GM12878 (cell line): ENCODE measurements at regions not wholly inside any gene's neighbourhood (a gene's known extent, or its start where the extent isn't known, plus 50 kb on each side); places are given as distances from the start of the nearest gene placed in this dataset.
A peak's percentile ranks its signal among the peaks of the same experiment; 100 is the strongest.

Source experiments
- ATAC-seq: fragments of 200-7000 bp; cut with Tn5 transposase; 3 replicates; pipeline ENCODE4 v1.9.1; 2020; ENCODE audit warnings: mild to moderate bottlenecking, moderate library complexity
- BruUV-seq: library from RNA; stranded (reverse); fragments of 400-500 nt; replicated peaks from 2 replicates; lab custom pipeline; 2021; lab: Mats Ljungman, UMichigan
- CTCF ChIA-PET: fragments of 300-600 bp; sonication (Branson Sonifier 250); formaldehyde crosslinking; extraction: SDS; loops from one replicate; lab custom pipeline; 2021; ENCODE audit warnings: inconsistent platforms; lab: Yijun Ruan, JAX
- POLR2A ChIA-PET: fragments of 350-600 bp; formaldehyde crosslinking; extraction: SDS; loops from one replicate; lab custom pipeline; 2021; ENCODE audit warnings: inconsistent platforms; lab: Charles Lee
- RAD21 ChIA-PET: fragments of 300-600 bp; sonication (Branson Sonifier 250); formaldehyde crosslinking; loops from one replicate; lab custom pipeline; 2023; ENCODE audit warnings: antibody characterized with exemption; ENCODE audit not compliant: unreplicated experiment; lab: Charles Lee
- SMC1A ChIA-PET: fragments of 300-600 bp; sonication (Branson Sonifier 250); formaldehyde crosslinking; loops from one replicate; lab custom pipeline; 2023; ENCODE audit not compliant: unreplicated experiment, uncharacterized antibody; lab: Charles Lee
- DNase-seq: peaks from one replicate; pipeline ENCODE4 v3.0.0-alpha.2; 2011; ENCODE audit warnings: low read depth, low spot score
- FAIRE-seq: peaks from 3 replicates; lab custom pipeline; 2011; peaks lifted over from hg19 to GRCh38; lab: Jason Lieb, UNC
- H2AFZ ChIP-seq: 2 replicates; pipeline ENCODE4 v1.6.0; 2011; ENCODE audit warnings: low read depth, low read length, control low read depth; ENCODE audit not compliant: control insufficient read depth
- H3K27ac ChIP-seq: 2 replicates; pipeline ENCODE4 v1.5.1; 2011; ENCODE audit warnings: control low read depth; ENCODE audit not compliant: control insufficient read depth, insufficient read depth
- H3K27me3 ChIP-seq, 2 experiments: replicated peaks in 1 of 2; 2 replicates each; pipeline versions ENCODE4 v1.6.0 to v1.6.1; 2011; ENCODE audit warnings: low read length in 1 of 2; ENCODE audit not compliant: control insufficient read depth in 2 of 2, insufficient read depth in 2 of 2
- H3K36me3 ChIP-seq, 2 experiments: 2 replicates each; pipeline ENCODE4 v1.5.1; 2011; ENCODE audit warnings: low read length in 1 of 2; ENCODE audit not compliant: control insufficient read depth in 2 of 2, insufficient read depth in 2 of 2
- H3K4me1 ChIP-seq: 2 replicates; pipeline ENCODE4 v1.6.1; 2011; ENCODE audit warnings: mild to moderate bottlenecking, low read length, moderate library complexity, mixed read lengths; ENCODE audit not compliant: control insufficient read depth, insufficient read depth
- H3K4me2 ChIP-seq: 2 replicates; pipeline ENCODE4 v1.6.0; 2011; ENCODE audit warnings: control low read depth; ENCODE audit not compliant: control insufficient read depth, insufficient read depth
- H3K4me3 ChIP-seq: fragments of 200-600 bp; sonication (generic); 2 replicates; pipeline ENCODE4 v1.5.1; 2016
- H3K79me2 ChIP-seq: 2 replicates; pipeline ENCODE4 v1.6.0; 2011; ENCODE audit warnings: low read length; ENCODE audit not compliant: control insufficient read depth, insufficient read depth
- H3K9ac ChIP-seq: 2 replicates; pipeline ENCODE4 v1.8.0; 2011; ENCODE audit warnings: low read length, control low read depth, mixed read lengths; ENCODE audit not compliant: control insufficient read depth, insufficient read depth
- H3K9me3 ChIP-seq: replicated peaks from 3 replicates; pipeline ENCODE4 v1.5.1; 2011; ENCODE audit warnings: mild to moderate bottlenecking, low read length; ENCODE audit not compliant: control insufficient read depth, insufficient read depth
- H4K20me1 ChIP-seq: 2 replicates; pipeline ENCODE4 v1.6.0; 2011; ENCODE audit not compliant: control insufficient read depth, insufficient read depth
- CBFB ChIP-seq: IDR thresholded peaks from 2 replicates; pipeline ENCODE4 v1.6.1; 2016; ENCODE audit warnings: antibody characterized with exemption, low read depth
- EED ChIP-seq: sonication (generic); IDR thresholded peaks from 2 replicates; pipeline ENCODE4 v1.6.1; 2016; ENCODE audit warnings: antibody characterized with exemption, low read depth
- ETV6 ChIP-seq, 2 experiments: fragments of 450-650 bp in 1 of 2; IDR thresholded peaks in 1 of 2; conservative IDR thresholded peaks in 1 of 2; 2 replicates each; pipeline ENCODE4 v1.6.1; 2014; ENCODE audit warnings: antibody characterized with exemption in 1 of 2, borderline replicate concordance in 1 of 2, low read depth in 1 of 2, mild to moderate bottlenecking in 1 of 2, moderate library complexity in 1 of 2
- GABPA ChIP-seq: IDR thresholded peaks from 2 replicates; pipeline ENCODE4 v1.6.1; 2014; ENCODE audit warnings: antibody characterized with exemption, low read depth, mild to moderate bottlenecking, inconsistent platforms
- HDGF ChIP-seq: fragments of 450-650 bp; IDR thresholded peaks from 2 replicates; pipeline ENCODE4 v1.6.1; 2016; ENCODE audit warnings: antibody characterized with exemption
- MEF2B ChIP-seq: fragments of 450-650 bp; IDR thresholded peaks from 2 replicates; pipeline ENCODE4 v1.6.1; 2018; ENCODE audit warnings: mild to moderate bottlenecking, moderate library complexity; ENCODE audit not compliant: partially characterized antibody, poor library complexity, severe bottlenecking
- MTA3 ChIP-seq: IDR thresholded peaks from 2 replicates; pipeline ENCODE4 v1.6.1; 2012; ENCODE audit warnings: low read length, inconsistent platforms, borderline replicate concordance
- MYB ChIP-seq: fragments of 150-350 bp; IDR thresholded peaks from 2 replicates; pipeline ENCODE4 v1.6.1; 2014; ENCODE audit warnings: mild to moderate bottlenecking, low read depth, low read length, borderline replicate concordance
- RBBP5 ChIP-seq: fragments of 200-600 bp; sonication (generic); conservative IDR thresholded peaks from 2 replicates; pipeline ENCODE4 v1.6.1; 2016
- ZNF24 ChIP-seq: fragments of 450-650 bp; IDR thresholded peaks from 2 replicates; pipeline ENCODE4 v1.6.1; 2017; ENCODE audit warnings: antibody characterized with exemption, mild to moderate bottlenecking
- WGBS: methylation state at CpG from one replicate; pipeline ENCODE4 v1.1.6; 2016; ENCODE audit warnings: low lambda C conversion rate; ENCODE audit not compliant: insufficient replicate concordance, insufficient coverage; ENCODE audit errors: missing lambda C conversion rate; 5-methylcytosine and 5-hydroxymethylcytosine counted together
- in situ Hi-C: fragments of 300-500 bp; cut with MboI; formaldehyde crosslinking; loops from 9 replicates; pipeline ENCODE4 v1.14.3; 2018; ENCODE audit warnings: mixed read lengths
- intact Hi-C: fragments of 100-400 bp; cut with micrococcal nuclease; formaldehyde crosslinking; loops from one replicate; pipeline ENCODE4 v1.14.2; 2022; ENCODE audit not compliant: unreplicated experiment

DNA sequence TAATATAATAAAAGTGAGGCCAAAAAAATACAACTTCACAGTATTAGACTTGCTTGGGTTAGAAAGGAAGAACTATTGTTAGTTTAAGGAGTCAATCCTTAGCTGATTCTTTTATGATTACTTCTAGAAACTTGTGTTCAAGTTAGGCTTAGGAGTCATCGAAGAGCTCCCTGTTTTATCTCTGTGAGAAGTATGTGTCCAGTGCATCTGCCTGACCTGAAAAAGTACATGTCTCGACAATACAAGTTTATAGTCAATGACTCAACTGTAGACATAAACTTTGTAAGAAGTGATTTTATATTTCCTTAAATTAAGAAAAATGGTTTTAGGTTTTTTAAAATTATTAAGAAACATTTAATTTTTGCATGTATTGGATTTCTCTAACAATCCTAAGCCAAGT is 571.2 kb downstream of the ZEB2 start:
- Histone ChIP-seq H3K79me2 (no peaks in the 10 kb centered on the region), H3K4me2 (no peak overlapping the region), H3K27me3 (no peaks in the 10 kb centered on the region), H3K9ac (no peak overlapping the region), H3K9me3 (no peaks in the 10 kb centered on the region), H3K27ac (no peak overlapping the region), H4K20me1 (no peaks in the 10 kb centered on the region), H2AFZ (no peak overlapping the region), H3K36me3 (no peaks in the 10 kb centered on the region), H3K4me1 (no peaks in the 10 kb centered on the region), H3K4me3 (no peak overlapping the region)
- intact Hi-C loops: no loop called here
- ATAC-seq: no peak
- BruUV-seq: no TSS peak
- FAIRE-seq: peak; percentile 49
- CTCF ChIA-PET: interaction anchor here (0.8 to 3.8 kb wide), 4 partner anchors 9 to 264 kb away, joined by 3 to 18 read pairs (median 4); no protein-coding TSS in a partner anchor
- RAD21 ChIA-PET: interaction anchor here (1.3 to 1.4 kb wide), 2 partner anchors 9 to 11 kb away, joined by 4 to 8 read pairs; no protein-coding TSS in a partner anchor
- no peak for DNase-seq
- SMC1A ChIA-PET: interaction anchor here (1.0 to 1.9 kb wide), 10 partner anchors 9 to 690 kb away, joined by 3 to 17 read pairs (median 4); no protein-coding TSS in a partner anchor
- in situ Hi-C loops: no loop called here
- POLR2A ChIA-PET: interaction anchor here (0.8 to 0.9 kb wide), 2 partner anchors 20 to 29 kb away, joined by 3 read pairs; no protein-coding TSS in a partner anchor
- WGBS: 98% methylated on average over 2 of the region's 2 CpGs
- TF ChIP-seq RBBP5 (no peak), MYB (no peak), HDGF (no peak), ETV6 (conservative IDR thresholded peaks at IDR 0.05 in 1 of 2, IDR thresholded peaks at IDR 0.05 in 1 of 2; ENCODE audit: borderline replicate concordance in 1 of 2, low read depth in 1 of 2) (no peak), EED (no peak), MTA3 (no peak), ZNF24 (no peak), GABPA (no peak), CBFB (no peak), MEF2B (no peak)
